ENCODE measurements at regions not wholly inside any gene's neighbourhood (a gene's known extent, or its start where the extent isn't known, plus 50 kb on each side); places are given as distances from the start of the nearest gene placed in this dataset.
A peak's percentile ranks its signal among the peaks of the same experiment; 100 is the strongest.
"Not testable (repeated sequence)": the region's sequence is repeated elsewhere in the genome, so short reads cannot be mapped to it uniquely, and the experiment has no call there.

GRCh38 chr6:169115632-169116031 lies 138.0 kb downstream of the THBS2 start:
- Histone ChIP-seq H3K27me3 (peaks cover 0 to 7% (median 0%) of the 10 kb centered on the region in 9 donors), H3K36me3 (no peaks in the 10 kb centered on the region), H3K9me3 (no peaks in the 10 kb centered on the region), H3K27ac (no peak overlapping the region), H3K4me1 (peaks cover 0 to 5% (median 0%) of the 10 kb centered on the region in 12 donors), H3K4me3 (no peak overlapping the region)
- TF ChIP-seq POLR2A (IDR thresholded peaks at IDR 0.05), result no peak
- TF ChIP-seq, protein P1, sequence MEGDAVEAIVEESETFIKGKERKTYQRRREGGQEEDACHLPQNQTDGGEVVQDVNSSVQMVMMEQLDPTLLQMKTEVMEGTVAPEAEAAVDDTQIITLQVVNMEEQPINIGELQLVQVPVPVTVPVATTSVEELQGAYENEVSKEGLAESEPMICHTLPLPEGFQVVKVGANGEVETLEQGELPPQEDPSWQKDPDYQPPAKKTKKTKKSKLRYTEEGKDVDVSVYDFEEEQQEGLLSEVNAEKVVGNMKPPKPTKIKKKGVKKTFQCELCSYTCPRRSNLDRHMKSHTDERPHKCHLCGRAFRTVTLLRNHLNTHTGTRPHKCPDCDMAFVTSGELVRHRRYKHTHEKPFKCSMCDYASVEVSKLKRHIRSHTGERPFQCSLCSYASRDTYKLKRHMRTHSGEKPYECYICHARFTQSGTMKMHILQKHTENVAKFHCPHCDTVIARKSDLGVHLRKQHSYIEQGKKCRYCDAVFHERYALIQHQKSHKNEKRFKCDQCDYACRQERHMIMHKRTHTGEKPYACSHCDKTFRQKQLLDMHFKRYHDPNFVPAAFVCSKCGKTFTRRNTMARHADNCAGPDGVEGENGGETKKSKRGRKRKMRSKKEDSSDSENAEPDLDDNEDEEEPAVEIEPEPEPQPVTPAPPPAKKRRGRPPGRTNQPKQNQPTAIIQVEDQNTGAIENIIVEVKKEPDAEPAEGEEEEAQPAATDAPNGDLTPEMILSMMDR (IDR thresholded peaks at IDR 0.05), result no peak
- DNase-seq, result no peak
- ATAC-seq, result peak in 1 of 4 donors; percentile 47
- WGBS, 4 donors, result 49 to 71% (median 65%) methylated on average over 3 of the region's 3 CpGs
- intact Hi-C loops (cut with DNase I), result no loop called here

GRCh38 chr6:169114632-169115031 lies 139.0 kb downstream of the THBS2 start:
- H3K27me3 ChIP-seq; ATAC-seq; H3K27ac ChIP-seq; DNase-seq; H3K9me3 ChIP-seq; H3K4me3 ChIP-seq; H3K36me3 ChIP-seq; H3K4me1 ChIP-seq; intact Hi-C loops (cut with DNase I): not testable (repeated sequence)
- WGBS, 4 donors, result 80 to 85% (median 82%) methylated on average over 8 of the region's 8 CpGs

- TF ChIP-seq, protein P1 (IDR thresholded peaks at IDR 0.05), result no peak
- TF ChIP-seq POLR2A (IDR thresholded peaks at IDR 0.05), result no peak
- WGBS, 4 donors, result 28 to 42% (median 38%) methylated on average over 10 of the region's 10 CpGs
- Histone ChIP-seq H3K36me3 (no peaks in the 10 kb centered on the region), H3K9me3 (no peaks in the 10 kb centered on the region), H3K27ac (no peak overlapping the region), H3K4me3 (no peak overlapping the region), H3K4me1 (peaks cover 0 to 5% (median 0%) of the 10 kb centered on the region in 12 donors), H3K27me3 (no peaks in the 10 kb centered on the region)
- intact Hi-C loops (cut with DNase I), result no loop called here
- ATAC-seq (no peak), DNase-seq (no peak)
These were observed 140.9 kb downstream of the THBS2 start for GRCh38 chr6:169112483-169113320.

- no peak for TF ChIP-seq POLR2A (IDR thresholded peaks at IDR 0.05)
- TF ChIP-seq, protein P1 (IDR thresholded peaks at IDR 0.05), result no peak
- no peaks in the 10 kb centered on the region for H3K36me3 ChIP-seq
- DNase-seq, result no peak
- no peak overlapping the region for H3K4me3 ChIP-seq
- 78 to 87% (median 83%) methylated on average over 5 of the region's 5 CpGs for WGBS, 4 donors
- no peaks in the 10 kb centered on the region for H3K9me3 ChIP-seq
- no peaks in the 10 kb centered on the region for H3K27me3 ChIP-seq
- peaks cover 0 to 5% (median 0%) of the 10 kb centered on the region in 12 donors for H3K4me1 ChIP-seq
- no peak overlapping the region for H3K27ac ChIP-seq
- intact Hi-C loops (cut with DNase I), result no loop called here
- no peak for ATAC-seq
These were observed 142.4 kb downstream of the THBS2 start for GRCh38 chr6:169111203-169111602.

All from heart left ventricle (tissue), 16 donors.